ENCODE measurements at regions not wholly inside any gene's neighbourhood (a gene's known extent, or its start where the extent isn't known, plus 50 kb on each side); places are given as distances from the start of the nearest gene placed in this dataset.

DNA sequence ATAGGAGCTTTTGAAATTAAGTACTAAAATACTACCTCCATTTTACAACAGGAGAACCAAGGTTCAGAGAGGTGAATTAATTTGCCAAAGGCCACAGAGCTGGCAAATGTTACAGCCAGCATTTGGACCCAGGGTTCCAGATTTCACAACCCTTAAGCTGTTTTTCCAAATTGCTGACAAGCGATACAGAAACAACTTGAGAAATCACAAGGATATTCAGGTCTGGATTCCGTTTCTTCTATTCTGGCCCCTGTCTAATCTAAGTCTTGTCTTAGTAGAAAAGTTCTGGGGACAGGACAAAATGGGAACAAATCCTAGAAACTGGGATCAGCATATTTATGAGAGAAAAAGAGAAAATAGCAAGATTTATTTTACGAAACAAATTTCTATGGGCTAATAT is 103.1 kb upstream of the PRLR start:
- in situ Hi-C loops (cut with MboI; ENCODE audit: low sequenced_read_pairs) = no loop called here
- Histone ChIP-seq H3K23ac (ENCODE audit: low read depth, low read length) (no peak overlapping the region), H2BK120ac (ENCODE audit: low read depth, low read length) (no peak overlapping the region), H4K8ac (ENCODE audit: low read depth in 2 of 2, low read length in 2 of 2) (no peak overlapping the region), H4K20me1 (ENCODE audit: insufficient read depth, low read length) (no peaks in the 10 kb centered on the region), H2AFZ (replicated peaks; ENCODE audit: low read length, poor library complexity) (no peak overlapping the region), H3K27me3 (ENCODE audit: control insufficient read depth, insufficient read depth, low read length) (no peaks in the 10 kb centered on the region), H3K56ac (ENCODE audit: extremely low read depth, insufficient read depth, low read length) (no peak overlapping the region), H4K91ac (ENCODE audit: insufficient read depth, low read depth, low read length) (no peak overlapping the region), H2AK5ac (ENCODE audit: low read depth, low read length) (no peak overlapping the region), H3K4ac (ENCODE audit: low read depth, low read length) (no peak overlapping the region), H3K27ac (ENCODE audit: insufficient read depth, low read length) (no peak overlapping the region), H4K5ac (ENCODE audit: low read depth, low read length) (no peak overlapping the region), H3K4me2 (ENCODE audit: low read depth, low read length) (no peak overlapping the region), H3K4me1 (ENCODE audit: control insufficient read depth, insufficient read depth, low read length) (no peaks in the 10 kb centered on the region), H3K9ac (ENCODE audit: low read depth, low read length) (no peak overlapping the region), H3K9me1 (ENCODE audit: insufficient read depth, low read length) (no peaks in the 10 kb centered on the region), H3K4me3 (ENCODE audit: insufficient read depth, low read depth, low read length) (no peak overlapping the region), H3K14ac (replicated peaks; ENCODE audit: low read depth, low read length) (no peak overlapping the region), H3K79me1 (ENCODE audit: low read depth in 1 of 2, low read length in 2 of 2) (no peaks in the 10 kb centered on the region), H2BK20ac (ENCODE audit: low read depth, low read length) (no peak overlapping the region), H2AK9ac (replicated peaks; ENCODE audit: low read depth, low read length, poor library complexity) (no peak overlapping the region), H2BK15ac (ENCODE audit: low read depth, low read length) (no peak overlapping the region), H3K36me3 (ENCODE audit: control insufficient read depth, insufficient read depth, low read length) (no peaks in the 10 kb centered on the region), H3K18ac (ENCODE audit: low read depth, low read length) (no peak overlapping the region), H3K9me3 (ENCODE audit: control insufficient read depth, insufficient read depth, low read length) (no peaks in the 10 kb centered on the region), H2BK5ac (ENCODE audit: low read depth, low read length, poor library complexity, severe bottlenecking) (no peak overlapping the region)
- CTCF ChIA-PET = no interaction called here
- TF ChIP-seq NFE2L2 (IDR thresholded peaks at IDR 0.05; ENCODE audit: low read depth, low read length) = no peak
- no peak for TF ChIP-seq MXI1 (IDR thresholded peaks at IDR 0.05; ENCODE audit: borderline replicate concordance, low read depth, low read length)
- no peak for TF ChIP-seq FOS (IDR thresholded peaks at IDR 0.05; ENCODE audit: low read depth, low read length)
- no peak for TF ChIP-seq MAFK (IDR thresholded peaks at IDR 0.05; ENCODE audit: low read depth, low read length)
- WGBS, 2 experiments (ENCODE audit: extremely low coverage in 2 of 2, insufficient read length in 1 of 2) = no CpG with 5 or more reads among the region's 3 CpGs
- DNase-seq (no peak), ATAC-seq (ENCODE audit: low read depth) (no peak)
- POLR2A ChIA-PET (ENCODE audit: unreplicated experiment) = no interaction called here
- no TSS peak for BruUV-seq (replicated peaks)
- dilution Hi-C loops (cut with HindIII; ENCODE audit: low sequenced_read_pairs, unreplicated experiment) = no loop called here
- intact Hi-C loops (cut with micrococcal nuclease) = no loop called here

Measured in IMR-90 (cell line).